GM13977 (cell line): ENCODE measurements at regions not wholly inside any gene's neighbourhood (a gene's known extent, or its start where the extent isn't known, plus 50 kb on each side); places are given as distances from the start of the nearest gene placed in this dataset.

ENCODE experiments used
- DNase-seq: peaks from one replicate; pipeline ENCODE4 v3.0.0; 2012; ENCODE audit warnings: low spot score
- in situ Hi-C: fragments of 300-500 bp; cut with MboI; formaldehyde crosslinking; loops from one replicate; pipeline ENCODE4 v1.12.0; 2022; ENCODE audit warnings: low sequenced_read_pairs, low pct_unique_long_range_greater_than_20kb, mixed read lengths, inconsistent platforms; ENCODE audit not compliant: unreplicated experiment
- TF ChIP-seq, protein P1 (sequence below): IDR thresholded peaks from 2 replicates; pipeline ENCODE4 v1.5.1; 2012; ENCODE audit warnings: mild to moderate bottlenecking, control low read depth; ENCODE audit not compliant: insufficient read depth; ENCODE audit errors: extremely low read depth, missing control alignments

DNA sequence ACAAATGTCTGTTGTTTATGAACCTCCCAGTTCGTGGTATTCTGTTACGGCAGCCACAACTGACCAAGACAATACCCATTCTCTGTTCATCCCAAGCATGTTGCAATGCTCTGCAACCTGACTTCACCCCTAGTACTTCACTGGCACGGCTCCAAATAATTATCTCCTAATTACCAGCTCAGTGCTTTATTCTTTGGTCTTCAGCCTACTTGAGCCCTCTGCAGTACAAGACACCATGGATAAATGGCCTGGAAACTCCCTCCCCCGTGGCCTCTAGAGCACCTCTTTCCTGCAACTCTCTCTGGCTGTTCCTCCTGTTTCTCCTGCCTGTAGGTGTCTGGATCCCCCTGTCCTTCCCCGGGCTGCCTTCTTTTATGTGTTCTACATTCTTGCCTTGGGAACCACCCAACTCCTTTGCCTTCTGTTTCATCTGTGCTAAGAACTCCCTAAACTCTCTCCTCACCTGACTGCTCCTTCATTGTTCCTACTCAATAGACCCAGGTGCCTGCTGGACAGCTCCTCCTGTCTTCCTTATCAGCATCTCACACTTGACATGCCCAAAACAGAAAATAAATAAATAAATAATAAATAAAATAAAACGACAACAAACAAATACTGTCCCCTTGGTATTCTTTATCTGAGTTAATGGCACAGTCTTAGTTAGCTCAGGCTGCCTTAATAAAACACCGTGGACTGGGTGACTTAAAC, 200.4 kb upstream of the IPO5 start:
- in situ Hi-C loops = no loop called here
- TF ChIP-seq, protein P1, sequence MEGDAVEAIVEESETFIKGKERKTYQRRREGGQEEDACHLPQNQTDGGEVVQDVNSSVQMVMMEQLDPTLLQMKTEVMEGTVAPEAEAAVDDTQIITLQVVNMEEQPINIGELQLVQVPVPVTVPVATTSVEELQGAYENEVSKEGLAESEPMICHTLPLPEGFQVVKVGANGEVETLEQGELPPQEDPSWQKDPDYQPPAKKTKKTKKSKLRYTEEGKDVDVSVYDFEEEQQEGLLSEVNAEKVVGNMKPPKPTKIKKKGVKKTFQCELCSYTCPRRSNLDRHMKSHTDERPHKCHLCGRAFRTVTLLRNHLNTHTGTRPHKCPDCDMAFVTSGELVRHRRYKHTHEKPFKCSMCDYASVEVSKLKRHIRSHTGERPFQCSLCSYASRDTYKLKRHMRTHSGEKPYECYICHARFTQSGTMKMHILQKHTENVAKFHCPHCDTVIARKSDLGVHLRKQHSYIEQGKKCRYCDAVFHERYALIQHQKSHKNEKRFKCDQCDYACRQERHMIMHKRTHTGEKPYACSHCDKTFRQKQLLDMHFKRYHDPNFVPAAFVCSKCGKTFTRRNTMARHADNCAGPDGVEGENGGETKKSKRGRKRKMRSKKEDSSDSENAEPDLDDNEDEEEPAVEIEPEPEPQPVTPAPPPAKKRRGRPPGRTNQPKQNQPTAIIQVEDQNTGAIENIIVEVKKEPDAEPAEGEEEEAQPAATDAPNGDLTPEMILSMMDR = no peak
- no peak for DNase-seq

DNA sequence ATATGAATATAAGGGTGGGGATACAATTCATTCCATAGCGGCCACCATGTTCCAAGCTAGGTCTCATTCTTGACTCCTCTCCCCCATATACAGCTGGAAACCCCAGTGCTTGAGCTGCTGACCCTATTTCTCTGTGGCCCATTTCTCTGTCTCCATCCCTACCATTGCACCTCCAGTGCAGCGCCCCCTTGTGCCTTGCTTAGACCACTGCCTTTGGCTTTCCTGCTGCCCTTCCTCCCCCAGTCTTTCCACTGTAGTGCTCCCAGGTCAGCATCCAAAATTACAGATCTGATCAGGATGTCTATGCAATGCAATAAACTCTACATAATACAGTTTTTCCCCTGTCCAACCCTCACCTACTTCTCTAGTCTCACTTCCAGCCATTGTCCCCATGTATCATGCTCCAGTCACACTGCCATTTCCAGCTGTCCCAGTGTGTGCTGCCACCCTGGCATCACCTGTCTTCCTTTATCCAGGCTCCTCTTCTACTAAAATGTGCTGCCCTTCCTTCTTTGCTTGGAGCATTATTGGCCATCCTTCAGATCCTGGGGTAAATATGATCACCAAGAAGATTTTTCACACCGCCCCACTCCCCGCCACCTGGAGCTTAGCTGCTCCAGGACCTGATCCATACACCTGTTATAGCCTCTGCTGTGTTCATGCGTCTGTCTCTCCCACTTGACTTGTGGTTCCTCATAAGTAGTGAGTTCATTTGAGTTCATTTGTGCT, 199.4 kb upstream of the IPO5 start:
- TF ChIP-seq, protein P1 = peak; percentile 37
- no peak for DNase-seq
- in situ Hi-C loops = no loop called here

DNA sequence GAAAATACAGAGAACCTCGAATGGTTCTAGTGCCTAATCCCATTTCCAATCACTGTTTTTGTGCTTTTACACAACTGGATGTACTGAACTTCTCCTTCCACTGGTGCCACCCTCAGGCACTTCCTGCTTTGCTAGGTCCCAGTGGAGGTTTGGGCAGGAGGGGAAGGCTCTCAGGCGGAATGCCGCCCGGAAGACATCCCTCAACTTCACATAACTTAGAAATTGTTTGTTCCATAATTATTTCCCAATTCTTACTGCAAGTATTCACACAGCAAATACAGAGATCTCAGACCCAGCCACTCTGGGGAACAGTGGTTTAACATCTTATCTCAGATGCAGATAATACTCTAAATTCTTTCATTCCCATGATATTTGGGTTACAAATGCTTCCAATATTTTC, 195.7 kb upstream of the IPO5 start:
- DNase-seq = no peak
- in situ Hi-C loops = no loop called here
- TF ChIP-seq, protein P1 = no peak

DNA sequence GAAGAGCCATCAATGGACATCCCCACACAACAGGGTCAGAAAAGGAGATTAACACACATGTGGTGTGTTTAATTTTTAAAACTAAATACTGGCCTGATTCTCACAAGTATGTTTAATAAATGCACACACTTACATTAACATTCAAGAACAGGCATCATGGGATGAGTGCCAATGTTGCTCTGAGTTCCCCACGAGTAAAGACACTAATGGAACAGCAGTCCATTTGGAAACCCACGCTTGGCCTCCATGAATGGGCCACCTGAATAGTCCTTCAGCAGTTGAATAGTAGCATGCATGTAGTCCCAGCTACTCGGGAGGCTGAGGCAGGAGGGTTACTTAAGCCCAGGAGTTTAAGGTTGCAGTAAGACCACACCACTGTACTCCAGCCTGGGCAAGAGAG, 195.2 kb upstream of the IPO5 start:
- TF ChIP-seq, protein P1 = no peak
- DNase-seq = no peak
- in situ Hi-C loops = no loop called here

DNA sequence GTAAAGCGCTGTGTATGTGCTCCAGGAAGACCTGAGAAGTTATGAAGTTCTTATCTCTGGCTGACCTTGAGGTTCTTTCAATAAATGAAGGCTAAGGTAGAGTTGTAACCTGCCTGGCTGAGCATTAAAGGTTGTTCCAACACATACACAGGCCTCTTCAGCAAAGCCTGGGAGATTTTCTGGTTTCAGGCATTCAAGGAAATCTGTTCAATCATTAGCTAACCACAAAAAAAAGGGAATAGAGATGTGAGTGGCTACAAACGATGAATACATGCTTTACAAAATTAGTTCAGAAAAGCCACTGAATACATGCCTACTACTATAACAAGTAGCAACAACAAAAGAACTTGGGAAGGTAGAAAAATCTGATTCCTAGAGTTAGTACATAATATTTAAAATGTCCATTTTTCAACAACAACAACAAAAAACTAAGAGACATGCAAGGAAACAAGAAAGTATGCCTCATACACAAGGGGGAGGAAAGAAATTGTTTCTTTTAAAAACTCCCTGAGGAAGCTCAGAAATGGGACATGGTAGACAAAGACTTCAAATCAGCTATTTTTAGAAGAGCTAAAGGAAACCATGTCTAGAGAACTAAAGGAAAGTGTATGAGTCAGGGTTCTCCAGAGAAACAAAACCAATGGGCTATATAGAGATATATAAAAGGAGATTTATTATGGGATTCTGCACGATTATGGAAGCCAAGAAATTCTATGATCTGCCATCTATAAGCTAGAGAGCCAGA, 191.5 kb upstream of the IPO5 start:
- DNase-seq = no peak
- TF ChIP-seq, protein P1 = no peak
- in situ Hi-C loops = no loop called here

DNA sequence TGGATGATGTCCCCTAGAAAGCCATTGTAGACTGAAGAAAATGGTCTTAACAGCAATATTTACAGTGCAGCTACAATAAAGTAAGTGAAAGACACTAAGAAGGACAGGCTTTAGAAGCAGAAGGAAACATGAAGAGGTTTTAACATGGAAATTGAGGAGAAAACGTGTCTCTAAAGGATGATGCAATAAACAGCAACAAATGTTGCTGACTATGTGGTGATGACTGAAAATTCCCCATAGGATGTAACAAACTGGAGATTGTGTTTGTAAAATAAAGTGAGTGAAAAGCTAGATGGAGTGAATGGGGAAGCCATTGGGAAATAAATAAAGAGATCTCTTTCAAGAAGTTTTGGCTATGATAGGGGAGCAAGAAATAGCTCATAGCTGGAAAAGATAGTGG, 186.7 kb upstream of the IPO5 start:
- TF ChIP-seq, protein P1 = no peak
- in situ Hi-C loops = no loop called here

More for the DNA sequence above, 186.7 kb upstream of the IPO5 start:
- no peak for DNase-seq
